H1 (cell line): ENCODE measurements at regions not wholly inside any gene's neighbourhood (a gene's known extent, or its start where the extent isn't known, plus 50 kb on each side); places are given as distances from the start of the nearest gene placed in this dataset.

Experiments
- CTCF ChIA-PET: fragments of 300-600 bp; sonication (Branson Sonifier 250); formaldehyde crosslinking; loops from one replicate; lab custom pipeline; 2021; ENCODE audit not compliant: partially characterized antibody; lab: Charles Lee
- POLR2A ChIA-PET: fragments of 300-600 bp; sonication (Branson Sonifier 250); formaldehyde crosslinking; loops from one replicate; lab custom pipeline; 2021; ENCODE audit warnings: inconsistent platforms; ENCODE audit not compliant: partially characterized antibody; lab: Charles Lee
- DNase-seq, 2 experiments: peaks; one replicate each; pipeline versions ENCODE4 v3.0.0 to v3.0.0-alpha.2; 2010 to 2022; ENCODE audit warnings: low spot score in 2 of 2, low read depth in 1 of 2, mixed read lengths in 1 of 2
- FAIRE-seq: peaks from 2 replicates; lab custom pipeline; 2011; peaks lifted over from hg19 to GRCh38; lab: Jason Lieb, UNC
- H2AFZ ChIP-seq: 2 replicates; pipeline ENCODE4 v1.8.1; 2012; ENCODE audit warnings: low read length, inconsistent platforms
- H2AK5ac ChIP-seq: 2 replicates; pipeline ENCODE4 v1.6.1; 2013; ENCODE audit warnings: low read depth, low read length
- H2BK120ac ChIP-seq: replicated peaks from 2 replicates; pipeline ENCODE3; 2013; ENCODE audit warnings: low read depth, low read length, inconsistent platforms
- H2BK12ac ChIP-seq: 2 replicates; pipeline ENCODE4 v1.6.1; 2013; ENCODE audit warnings: low read depth, low read length
- H2BK15ac ChIP-seq: 2 replicates; pipeline ENCODE4 v1.6.1; 2013; ENCODE audit warnings: low read length
- H2BK20ac ChIP-seq: 2 replicates; pipeline ENCODE4 v1.6.1; 2013; ENCODE audit warnings: low read length
- H2BK5ac ChIP-seq: 2 replicates; pipeline ENCODE4 v1.6.1; 2013; ENCODE audit warnings: low read depth, low read length
- H3K14ac ChIP-seq: 2 replicates; pipeline ENCODE4 v1.6.1; 2013; ENCODE audit warnings: inconsistent platforms; ENCODE audit not compliant: insufficient read length
- H3K18ac ChIP-seq: 2 replicates; pipeline ENCODE4 v1.6.1; 2013; ENCODE audit warnings: low read length; ENCODE audit errors: extremely low read depth
- H3K23ac ChIP-seq: 2 replicates; pipeline ENCODE4 v1.6.1; 2013; ENCODE audit warnings: inconsistent platforms; ENCODE audit not compliant: insufficient read length
- H3K23me2 ChIP-seq: 2 replicates; pipeline ENCODE4 v1.6.1; 2013; ENCODE audit warnings: low read depth, low read length
- H3K27ac ChIP-seq: 2 replicates; pipeline ENCODE4 v1.6.1; 2011; ENCODE audit warnings: low read depth, low read length, inconsistent platforms
- H3K27me3 ChIP-seq, 4 experiments: replicated peaks in 1 of 4; 1 replicate in 1 of 4; 2 replicates in 3 of 4; pipeline versions ENCODE4 v1.6.1 to v1.8.1; 2011 to 2013; ENCODE audit warnings: low read length in 3 of 4, mild to moderate bottlenecking in 3 of 4, inconsistent platforms in 2 of 4, mixed read lengths in 2 of 4, moderate library complexity in 1 of 4; ENCODE audit not compliant: control insufficient read depth in 3 of 4, insufficient read depth in 3 of 4; ENCODE audit errors: extremely low read depth in 1 of 4
- H3K36me3 ChIP-seq, 4 experiments: 2 replicates each; pipeline versions ENCODE4 v1.6.1 to v1.8.1; 2011 to 2013; ENCODE audit warnings: mild to moderate bottlenecking in 4 of 4, low read length in 3 of 4, moderate library complexity in 2 of 4, control low read depth in 1 of 4, inconsistent platforms in 1 of 4; ENCODE audit not compliant: insufficient read depth in 4 of 4, control insufficient read depth in 2 of 4
- H3K4ac ChIP-seq: replicated peaks from 2 replicates; pipeline ENCODE3; 2013; ENCODE audit warnings: low read length, low read depth, mixed read lengths, inconsistent platforms; ENCODE audit not compliant: insufficient read length
- H3K4me1 ChIP-seq, 4 experiments: replicated peaks in 1 of 4; 1 replicate in 1 of 4; 2 replicates in 3 of 4; pipeline versions ENCODE4 v1.6.1 to v1.8.1; 2011 to 2013; ENCODE audit warnings: low read length in 3 of 4, inconsistent platforms in 2 of 4, mixed read lengths in 1 of 4; ENCODE audit not compliant: insufficient read depth in 4 of 4, control insufficient read depth in 3 of 4
- H3K4me2 ChIP-seq, 2 experiments: 2 replicates each; pipeline versions ENCODE4 v1.6.1 to v1.8.1; 2011 to 2013; ENCODE audit warnings: low read depth in 2 of 2, low read length in 2 of 2, control low read depth in 1 of 2, inconsistent platforms in 1 of 2, mild to moderate bottlenecking in 1 of 2; ENCODE audit not compliant: insufficient read depth in 1 of 2
- H3K4me3 ChIP-seq, 4 experiments: fragments of 200-600, 300-600 bp in 1 of 4; sonication (generic), shearing (Covaris generic), sonication (Bioruptor Twin) in 1 of 4; 2 replicates each; pipeline versions ENCODE4 v1.5.1 to v1.8.1; 2011 to 2016; ENCODE audit warnings: low read length in 4 of 4, low read depth in 3 of 4, control low read depth in 2 of 4, inconsistent platforms in 2 of 4, mild to moderate bottlenecking in 2 of 4, mixed read lengths in 1 of 4, moderate library complexity in 1 of 4; ENCODE audit not compliant: insufficient read depth in 2 of 4; ENCODE audit errors: extremely low read depth in 1 of 4
- H3K56ac ChIP-seq: replicated peaks from 2 replicates; pipeline ENCODE3; 2013; ENCODE audit warnings: low read depth, mild to moderate bottlenecking, mixed read lengths, low read length, inconsistent platforms; ENCODE audit not compliant: insufficient read length
- H3K79me1 ChIP-seq: 2 replicates; pipeline ENCODE4 v1.6.1; 2013; ENCODE audit warnings: low read depth, low read length, control low read depth
- H3K79me2 ChIP-seq, 2 experiments: 2 replicates each; pipeline versions ENCODE4 v1.6.1 to v1.8.1; 2012 to 2013; ENCODE audit warnings: low read length in 2 of 2, mild to moderate bottlenecking in 2 of 2, inconsistent platforms in 1 of 2; ENCODE audit not compliant: insufficient read depth in 2 of 2, control insufficient read depth in 1 of 2
- H3K9ac ChIP-seq, 4 experiments: replicated peaks in 1 of 4; 1 replicate in 1 of 4; 2 replicates in 3 of 4; pipeline versions ENCODE4 v1.6.1 to v1.8.1; 2011 to 2013; ENCODE audit warnings: low read depth in 3 of 4, low read length in 3 of 4, control low read depth in 2 of 4, mild to moderate bottlenecking in 2 of 4, moderate library complexity in 2 of 4, inconsistent platforms in 1 of 4; ENCODE audit errors: extremely low read depth in 1 of 4
- H3K9me3 ChIP-seq, 2 experiments: 2 replicates each; pipeline versions ENCODE4 v1.6.1 to v1.8.1; 2012 to 2013; ENCODE audit warnings: mild to moderate bottlenecking in 2 of 2, moderate library complexity in 2 of 2, control low read depth in 1 of 2, inconsistent platforms in 1 of 2, low read depth in 1 of 2, low read length in 1 of 2, mixed read lengths in 1 of 2; ENCODE audit not compliant: insufficient read depth in 2 of 2
- H4K20me1 ChIP-seq, 2 experiments: replicated peaks in 1 of 2; 2 replicates each; pipeline versions ENCODE3 to v1.8.1; 2011 to 2013; ENCODE audit warnings: inconsistent platforms in 2 of 2, low read length in 2 of 2, mild to moderate bottlenecking in 1 of 2; ENCODE audit not compliant: insufficient read depth in 2 of 2, control insufficient read depth in 1 of 2
- H4K5ac ChIP-seq: 2 replicates; pipeline ENCODE4 v1.6.1; 2013; ENCODE audit warnings: low read length, low read depth, mixed read lengths, inconsistent platforms; ENCODE audit not compliant: insufficient read length
- H4K8ac ChIP-seq: 2 replicates; pipeline ENCODE4 v1.8.0; 2013; ENCODE audit warnings: mild to moderate bottlenecking, moderate library complexity, low read length, inconsistent platforms; ENCODE audit not compliant: insufficient read depth; ENCODE audit errors: extremely low read depth
- H4K91ac ChIP-seq: replicated peaks from 2 replicates; pipeline ENCODE3; 2013; ENCODE audit warnings: low read length, mixed read lengths, inconsistent platforms; ENCODE audit not compliant: insufficient read length
- CBX5 ChIP-seq: fragments of 300-800, 300-1000 bp; sonication (generic); IDR thresholded peaks from 2 replicates; pipeline ENCODE4 v1.7.1; 2016; ENCODE audit warnings: antibody characterized with exemption, low read length, low read depth
- CTBP2 ChIP-seq: IDR thresholded peaks from 2 replicates; pipeline ENCODE4 v1.7.0; 2011; ENCODE audit warnings: borderline replicate concordance, mild to moderate bottlenecking, moderate library complexity, mixed read lengths, low read length; ENCODE audit not compliant: insufficient read depth, insufficient read length
- FOSL1 ChIP-seq: IDR thresholded peaks from 2 replicates; pipeline ENCODE4 v1.6.1; 2011; ENCODE audit warnings: mild to moderate bottlenecking, low read depth, low read length, moderate library complexity; ENCODE audit not compliant: insufficient read depth
- KDM5A ChIP-seq: fragments of 200-600 bp; IDR thresholded peaks from 2 replicates; pipeline ENCODE4 v1.7.1; 2012; ENCODE audit warnings: mild to moderate bottlenecking, low read length, inconsistent platforms, mixed read lengths
- NANOG ChIP-seq: IDR thresholded peaks from 2 replicates; pipeline ENCODE4 v1.6.1; 2011; ENCODE audit warnings: low read length, low read depth, mild to moderate bottlenecking, inconsistent platforms; ENCODE audit not compliant: insufficient read depth, poor library complexity, severe bottlenecking
- PHF8 ChIP-seq: fragments of 200-600 bp; sonication (generic); conservative IDR thresholded peaks from 2 replicates; pipeline ENCODE4 v1.7.1; 2012; ENCODE audit warnings: low read depth, mild to moderate bottlenecking, inconsistent platforms, low read length, moderate library complexity
- POU5F1 ChIP-seq: IDR thresholded peaks from 2 replicates; pipeline ENCODE4 v1.6.1; 2011; ENCODE audit warnings: low read depth, mild to moderate bottlenecking, low read length, moderate library complexity
- RAD21 ChIP-seq, 2 experiments: IDR thresholded peaks in 1 of 2; conservative IDR thresholded peaks in 1 of 2; 2 replicates each; pipeline ENCODE4 v1.6.1; 2011; ENCODE audit warnings: low read depth in 2 of 2, low read length in 2 of 2, improper control_type of control experiment in 1 of 2, inconsistent platforms in 1 of 2, mild to moderate bottlenecking in 1 of 2, moderate library complexity in 1 of 2
- SRF ChIP-seq: IDR thresholded peaks from 2 replicates; pipeline ENCODE4 v1.6.1; 2011; ENCODE audit warnings: mild to moderate bottlenecking, low read depth, low read length, moderate library complexity
- ZNF274 ChIP-seq: IDR thresholded peaks from 2 replicates; pipeline ENCODE4 v1.7.0; 2012; ENCODE audit warnings: low read length, borderline replicate concordance; ENCODE audit errors: extremely low read depth
- WGBS, 2 experiments: shearing (Covaris generic) in 1 of 2; methylation state at CpG; one replicate each; pipeline versions ENCODE4 v1.1.6 to v1.1.7; 2013 to 2015; ENCODE audit warnings: low lambda C conversion rate in 2 of 2, mixed read lengths in 2 of 2, inconsistent platforms in 1 of 2, low coverage in 1 of 2, missing lambda C conversion rate in 1 of 2; ENCODE audit not compliant: insufficient replicate concordance in 2 of 2, insufficient coverage in 1 of 2, insufficient read length in 1 of 2; ENCODE audit errors: extremely low coverage in 1 of 2, missing lambda C conversion rate in 1 of 2; 5-methylcytosine and 5-hydroxymethylcytosine counted together

GRCh38 chr12:66837311-66837627 lies 158.4 kb upstream of the GRIP1 start:
- no peak overlapping the region for H2BK5ac ChIP-seq
- H3K27ac ChIP-seq = no peak overlapping the region
- H2BK12ac ChIP-seq = no peak overlapping the region
- H4K20me1 ChIP-seq = no peaks in the 10 kb centered on the region
- TF ChIP-seq KDM5A (no peak), CTBP2 (no peak), FOSL1 (no peak), NANOG (no peak), SRF (no peak), ZNF274 (no peak), CBX5 (no peak), PHF8 (no peak), POU5F1 (no peak), RAD21 (IDR thresholded peaks at IDR 0.05 in 1 of 2, conservative IDR thresholded peaks at IDR 0.05 in 1 of 2; ENCODE audit: low read depth in 2 of 2, low read length in 2 of 2) (no peak)
- DNase-seq = no peak
- no peak overlapping the region for H3K18ac ChIP-seq
- H4K91ac ChIP-seq = no peak overlapping the region
- H3K23me2 ChIP-seq = no peaks in the 10 kb centered on the region
- no peak overlapping the region for H3K4ac ChIP-seq
- H3K4me3 ChIP-seq = no peak overlapping the region
- POLR2A ChIA-PET = no interaction called here
- H3K4me1 ChIP-seq = no peaks in the 10 kb centered on the region
- no peaks in the 10 kb centered on the region; a peak in 1 of 7 replicates for H3K27me3 ChIP-seq
- no peak overlapping the region for H2AK5ac ChIP-seq
- H3K79me1 ChIP-seq = no peaks in the 10 kb centered on the region
- no peak overlapping the region for H3K56ac ChIP-seq
- H3K14ac ChIP-seq = no peak overlapping the region
- 95% methylated on average over 1 of the region's 1 CpG; no CpG with 5 or more reads in 1 of the 2 experiments for WGBS, 2 experiments
- FAIRE-seq = no peak
- CTCF ChIA-PET = interaction anchor here (1.5 kb wide), 1 partner anchor 24 kb away, joined by 4 read pairs; no protein-coding TSS in a partner anchor
- H3K79me2 ChIP-seq = no peaks in the 10 kb centered on the region
- H3K9me3 ChIP-seq = no peaks in the 10 kb centered on the region
- no peak overlapping the region for H3K9ac ChIP-seq
- no peaks in the 10 kb centered on the region for H3K36me3 ChIP-seq
- H2BK20ac ChIP-seq = no peak overlapping the region
- H4K8ac ChIP-seq = no peak overlapping the region
- no peak overlapping the region for H4K5ac ChIP-seq
- no peak overlapping the region for H3K23ac ChIP-seq
- H2BK120ac ChIP-seq = no peak overlapping the region
- H2AFZ ChIP-seq = no peak overlapping the region
- H2BK15ac ChIP-seq = no peak overlapping the region
- no peak overlapping the region for H3K4me2 ChIP-seq
